ENCODE measurements at regions not wholly inside any gene's neighbourhood (a gene's known extent, or its start where the extent isn't known, plus 50 kb on each side); places are given as distances from the start of the nearest gene placed in this dataset.

- TF ChIP-seq, protein P1, sequence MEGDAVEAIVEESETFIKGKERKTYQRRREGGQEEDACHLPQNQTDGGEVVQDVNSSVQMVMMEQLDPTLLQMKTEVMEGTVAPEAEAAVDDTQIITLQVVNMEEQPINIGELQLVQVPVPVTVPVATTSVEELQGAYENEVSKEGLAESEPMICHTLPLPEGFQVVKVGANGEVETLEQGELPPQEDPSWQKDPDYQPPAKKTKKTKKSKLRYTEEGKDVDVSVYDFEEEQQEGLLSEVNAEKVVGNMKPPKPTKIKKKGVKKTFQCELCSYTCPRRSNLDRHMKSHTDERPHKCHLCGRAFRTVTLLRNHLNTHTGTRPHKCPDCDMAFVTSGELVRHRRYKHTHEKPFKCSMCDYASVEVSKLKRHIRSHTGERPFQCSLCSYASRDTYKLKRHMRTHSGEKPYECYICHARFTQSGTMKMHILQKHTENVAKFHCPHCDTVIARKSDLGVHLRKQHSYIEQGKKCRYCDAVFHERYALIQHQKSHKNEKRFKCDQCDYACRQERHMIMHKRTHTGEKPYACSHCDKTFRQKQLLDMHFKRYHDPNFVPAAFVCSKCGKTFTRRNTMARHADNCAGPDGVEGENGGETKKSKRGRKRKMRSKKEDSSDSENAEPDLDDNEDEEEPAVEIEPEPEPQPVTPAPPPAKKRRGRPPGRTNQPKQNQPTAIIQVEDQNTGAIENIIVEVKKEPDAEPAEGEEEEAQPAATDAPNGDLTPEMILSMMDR (IDR thresholded peaks at IDR 0.05; ENCODE audit: low read length): no peak
- TF ChIP-seq EZH2 (IDR thresholded peaks at IDR 0.05; ENCODE audit: borderline replicate concordance, low read length): no peak
These were observed 90.6 kb upstream of the NTM start for GRCh38 chr11:131279654-131280384.

Measured in OCI-LY1 (cell line).